ENCODE measurements at regions not wholly inside any gene's neighbourhood (a gene's known extent, or its start where the extent isn't known, plus 50 kb on each side); places are given as distances from the start of the nearest gene placed in this dataset.

DNA sequence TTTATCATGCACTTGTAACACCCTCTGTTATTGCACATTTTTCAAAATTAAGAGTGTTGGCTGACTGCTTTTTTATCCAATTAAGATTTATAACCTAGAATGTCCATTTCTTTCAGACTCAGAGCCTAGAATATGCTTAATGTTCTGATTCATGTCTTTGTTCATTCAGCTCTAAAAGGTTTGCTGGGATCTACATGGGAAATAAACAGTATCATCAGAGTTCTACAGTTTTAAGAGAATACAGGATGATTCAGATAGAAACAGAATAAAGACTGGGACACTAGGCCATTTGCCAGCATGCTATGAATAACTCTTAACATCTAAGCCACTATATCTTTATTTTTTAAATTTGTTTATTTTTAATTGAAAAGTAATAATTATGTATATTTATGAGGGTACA lies 713.7 kb upstream of the CHAC2 start:
- no peak overlapping the region for H3K4me3 ChIP-seq
- H3K36me3 ChIP-seq, result no peaks in the 10 kb centered on the region
- H3K27ac ChIP-seq, result no peak overlapping the region
- H3K9me3 ChIP-seq, result no peaks in the 10 kb centered on the region
- intact Hi-C loops (cut with DNase I), result loop anchor here in 1 of 4 donors (2.0 kb wide), 1 partner anchor 25 kb away; no protein-coding TSS in a partner anchor
- DNase-seq, result no peak
- no peak for TF ChIP-seq EP300 (IDR thresholded peaks at IDR 0.05)
- TF ChIP-seq, protein P1, sequence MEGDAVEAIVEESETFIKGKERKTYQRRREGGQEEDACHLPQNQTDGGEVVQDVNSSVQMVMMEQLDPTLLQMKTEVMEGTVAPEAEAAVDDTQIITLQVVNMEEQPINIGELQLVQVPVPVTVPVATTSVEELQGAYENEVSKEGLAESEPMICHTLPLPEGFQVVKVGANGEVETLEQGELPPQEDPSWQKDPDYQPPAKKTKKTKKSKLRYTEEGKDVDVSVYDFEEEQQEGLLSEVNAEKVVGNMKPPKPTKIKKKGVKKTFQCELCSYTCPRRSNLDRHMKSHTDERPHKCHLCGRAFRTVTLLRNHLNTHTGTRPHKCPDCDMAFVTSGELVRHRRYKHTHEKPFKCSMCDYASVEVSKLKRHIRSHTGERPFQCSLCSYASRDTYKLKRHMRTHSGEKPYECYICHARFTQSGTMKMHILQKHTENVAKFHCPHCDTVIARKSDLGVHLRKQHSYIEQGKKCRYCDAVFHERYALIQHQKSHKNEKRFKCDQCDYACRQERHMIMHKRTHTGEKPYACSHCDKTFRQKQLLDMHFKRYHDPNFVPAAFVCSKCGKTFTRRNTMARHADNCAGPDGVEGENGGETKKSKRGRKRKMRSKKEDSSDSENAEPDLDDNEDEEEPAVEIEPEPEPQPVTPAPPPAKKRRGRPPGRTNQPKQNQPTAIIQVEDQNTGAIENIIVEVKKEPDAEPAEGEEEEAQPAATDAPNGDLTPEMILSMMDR (IDR thresholded peaks at IDR 0.05), result no peak
- no peak for TF ChIP-seq POLR2A (IDR thresholded peaks at IDR 0.05)
- H3K27me3 ChIP-seq, result no peaks in the 10 kb centered on the region
- no peaks in the 10 kb centered on the region for H3K4me1 ChIP-seq (ENCODE audit: insufficient read depth)

DNA sequence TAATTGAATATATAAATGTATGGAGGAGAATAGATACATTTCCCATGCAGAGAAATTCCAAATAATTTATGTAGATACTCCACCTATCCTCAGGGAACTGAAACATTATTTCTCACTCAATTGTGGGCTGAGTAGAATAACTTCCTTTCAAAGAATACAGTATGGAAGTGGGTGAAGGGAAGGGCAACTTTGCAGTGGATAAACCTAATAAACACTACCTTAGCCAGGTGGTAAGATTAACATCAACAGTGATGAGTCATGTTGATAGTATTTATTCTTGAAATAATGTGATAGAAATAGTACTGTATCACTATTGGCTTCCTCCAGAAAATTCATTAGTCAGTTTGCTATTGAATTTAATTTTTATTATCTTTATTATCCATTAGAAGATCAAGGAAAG lies 716.4 kb upstream of the CHAC2 start:
- no peak for DNase-seq
- Histone ChIP-seq H3K27ac (no peak overlapping the region), H3K27me3 (no peaks in the 10 kb centered on the region), H3K9me3 (no peaks in the 10 kb centered on the region), H3K4me3 (no peak overlapping the region), H3K4me1 (ENCODE audit: insufficient read depth) (no peaks in the 10 kb centered on the region), H3K36me3 (no peaks in the 10 kb centered on the region)
- TF ChIP-seq EP300 (IDR thresholded peaks at IDR 0.05) (no peak), POLR2A (IDR thresholded peaks at IDR 0.05) (no peak)
- TF ChIP-seq, protein P1 (IDR thresholded peaks at IDR 0.05), result no peak
- intact Hi-C loops (cut with DNase I), result no loop called here

DNA sequence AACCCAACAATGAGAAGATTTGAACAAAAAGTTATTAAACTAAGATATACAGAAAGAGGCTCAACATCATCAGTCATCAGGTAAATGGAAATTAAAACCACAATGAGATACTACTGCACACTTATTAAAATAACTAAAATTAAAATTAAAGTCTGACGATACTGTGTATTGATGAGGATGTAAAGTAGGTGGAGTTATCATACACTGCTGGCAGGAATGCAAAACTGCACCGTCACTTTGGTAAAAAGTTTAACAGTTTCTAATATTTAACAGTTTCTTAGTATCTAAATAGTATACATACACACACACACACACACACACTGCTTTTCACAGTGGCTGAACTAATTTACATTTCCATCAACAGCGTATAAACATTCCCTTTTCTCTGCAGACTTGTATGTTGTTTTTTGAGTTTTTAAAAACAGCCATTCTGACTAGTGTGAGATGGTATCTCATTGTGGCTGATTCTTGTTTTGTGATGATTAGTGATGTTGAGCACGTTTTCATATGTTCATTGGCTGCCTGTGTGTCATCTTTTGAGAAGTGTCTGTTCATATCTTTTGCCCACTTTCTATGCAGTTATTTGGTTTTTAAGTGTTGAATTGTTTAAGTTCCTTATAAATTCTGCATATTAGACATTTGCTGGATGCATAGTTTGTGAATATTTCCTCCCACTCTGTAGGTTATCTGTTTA lies 726.9 kb upstream of the CHAC2 start:
- H3K4me3 ChIP-seq, result no peak overlapping the region

DNA sequence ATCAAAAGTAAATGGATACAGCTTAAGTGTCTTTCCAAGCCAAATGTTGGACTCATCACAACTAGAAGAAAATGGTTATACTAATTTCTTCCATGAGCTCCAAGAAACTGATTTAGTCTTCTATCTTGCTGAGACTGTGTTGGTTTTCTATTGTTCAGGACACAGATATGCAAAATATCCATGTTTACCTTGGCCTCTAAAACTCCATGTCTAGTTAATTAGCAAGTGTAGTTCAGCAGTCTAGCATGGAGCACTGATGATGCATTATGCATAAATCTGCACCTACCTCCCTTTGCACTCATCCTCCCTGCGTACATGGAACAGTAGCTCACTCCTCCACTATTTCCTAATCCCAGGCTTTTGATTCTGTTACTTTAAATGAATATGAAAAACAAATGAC lies 731.4 kb upstream of the CHAC2 start:
- WGBS, 3 donors, result 9 to 14% (median 11%) methylated on average over 1 of the region's 1 CpG
- TF ChIP-seq, protein P1 (IDR thresholded peaks at IDR 0.05), result no peak
- TF ChIP-seq EP300 (IDR thresholded peaks at IDR 0.05) (no peak), POLR2A (IDR thresholded peaks at IDR 0.05) (no peak)

More for the DNA sequence above, 726.9 kb upstream of the CHAC2 start:
- H3K9me3 ChIP-seq, result no peaks in the 10 kb centered on the region
- intact Hi-C loops (cut with DNase I), result no loop called here
- no peaks in the 10 kb centered on the region for H3K4me1 ChIP-seq (ENCODE audit: insufficient read depth)
- H3K36me3 ChIP-seq, result no peaks in the 10 kb centered on the region
- H3K27ac ChIP-seq, result no peak overlapping the region
- H3K27me3 ChIP-seq, result no peaks in the 10 kb centered on the region
- 68 to 81% (median 75%) methylated on average over 4 of the region's 4 CpGs for WGBS, 3 donors
- no peak for DNase-seq
- TF ChIP-seq EP300 (IDR thresholded peaks at IDR 0.05) (no peak), POLR2A (IDR thresholded peaks at IDR 0.05) (no peak)
- TF ChIP-seq, protein P1 (IDR thresholded peaks at IDR 0.05), result no peak

More for the DNA sequence above, 731.4 kb upstream of the CHAC2 start:
- H3K4me1 ChIP-seq (ENCODE audit: insufficient read depth), result no peaks in the 10 kb centered on the region
- H3K27me3 ChIP-seq, result no peaks in the 10 kb centered on the region
- DNase-seq, result no peak
- H3K27ac ChIP-seq, result no peak overlapping the region
- intact Hi-C loops (cut with DNase I), result no loop called here
- H3K36me3 ChIP-seq, result no peaks in the 10 kb centered on the region
- H3K9me3 ChIP-seq, result no peaks in the 10 kb centered on the region
- no peak overlapping the region for H3K4me3 ChIP-seq
